H1 (cell line): ENCODE measurements at regions not wholly inside any gene's neighbourhood (a gene's known extent, or its start where the extent isn't known, plus 50 kb on each side); places are given as distances from the start of the nearest gene placed in this dataset.

ENCODE experiments used
- CTCF ChIA-PET: fragments of 300-600 bp; sonication (Branson Sonifier 250); formaldehyde crosslinking; loops from one replicate; lab custom pipeline; 2021; ENCODE audit not compliant: partially characterized antibody; lab: Charles Lee
- POLR2A ChIA-PET: fragments of 300-600 bp; sonication (Branson Sonifier 250); formaldehyde crosslinking; loops from one replicate; lab custom pipeline; 2021; ENCODE audit warnings: inconsistent platforms; ENCODE audit not compliant: partially characterized antibody; lab: Charles Lee
- DNase-seq, 2 experiments: peaks; one replicate each; pipeline versions ENCODE4 v3.0.0 to v3.0.0-alpha.2; 2010 to 2022; ENCODE audit warnings: low spot score in 2 of 2, low read depth in 1 of 2, mixed read lengths in 1 of 2
- FAIRE-seq: peaks from 2 replicates; lab custom pipeline; 2011; peaks lifted over from hg19 to GRCh38; lab: Jason Lieb, UNC
- H2AFZ ChIP-seq: 2 replicates; pipeline ENCODE4 v1.8.1; 2012; ENCODE audit warnings: low read length, inconsistent platforms
- H2AK5ac ChIP-seq: 2 replicates; pipeline ENCODE4 v1.6.1; 2013; ENCODE audit warnings: low read depth, low read length
- H2BK120ac ChIP-seq: replicated peaks from 2 replicates; pipeline ENCODE3; 2013; ENCODE audit warnings: low read depth, low read length, inconsistent platforms
- H2BK12ac ChIP-seq: 2 replicates; pipeline ENCODE4 v1.6.1; 2013; ENCODE audit warnings: low read depth, low read length
- H2BK15ac ChIP-seq: 2 replicates; pipeline ENCODE4 v1.6.1; 2013; ENCODE audit warnings: low read length
- H2BK20ac ChIP-seq: 2 replicates; pipeline ENCODE4 v1.6.1; 2013; ENCODE audit warnings: low read length
- H2BK5ac ChIP-seq: 2 replicates; pipeline ENCODE4 v1.6.1; 2013; ENCODE audit warnings: low read depth, low read length
- H3K14ac ChIP-seq: 2 replicates; pipeline ENCODE4 v1.6.1; 2013; ENCODE audit warnings: inconsistent platforms; ENCODE audit not compliant: insufficient read length
- H3K18ac ChIP-seq: 2 replicates; pipeline ENCODE4 v1.6.1; 2013; ENCODE audit warnings: low read length; ENCODE audit errors: extremely low read depth
- H3K23ac ChIP-seq: 2 replicates; pipeline ENCODE4 v1.6.1; 2013; ENCODE audit warnings: inconsistent platforms; ENCODE audit not compliant: insufficient read length
- H3K23me2 ChIP-seq: 2 replicates; pipeline ENCODE4 v1.6.1; 2013; ENCODE audit warnings: low read depth, low read length
- H3K27ac ChIP-seq: 2 replicates; pipeline ENCODE4 v1.6.1; 2011; ENCODE audit warnings: low read depth, low read length, inconsistent platforms
- H3K27me3 ChIP-seq, 4 experiments: replicated peaks in 1 of 4; 1 replicate in 1 of 4; 2 replicates in 3 of 4; pipeline versions ENCODE4 v1.6.1 to v1.8.1; 2011 to 2013; ENCODE audit warnings: low read length in 3 of 4, mild to moderate bottlenecking in 3 of 4, inconsistent platforms in 2 of 4, mixed read lengths in 2 of 4, moderate library complexity in 1 of 4; ENCODE audit not compliant: control insufficient read depth in 3 of 4, insufficient read depth in 3 of 4; ENCODE audit errors: extremely low read depth in 1 of 4
- H3K36me3 ChIP-seq, 4 experiments: 2 replicates each; pipeline versions ENCODE4 v1.6.1 to v1.8.1; 2011 to 2013; ENCODE audit warnings: mild to moderate bottlenecking in 4 of 4, low read length in 3 of 4, moderate library complexity in 2 of 4, control low read depth in 1 of 4, inconsistent platforms in 1 of 4; ENCODE audit not compliant: insufficient read depth in 4 of 4, control insufficient read depth in 2 of 4
- H3K4ac ChIP-seq: replicated peaks from 2 replicates; pipeline ENCODE3; 2013; ENCODE audit warnings: low read length, low read depth, mixed read lengths, inconsistent platforms; ENCODE audit not compliant: insufficient read length
- H3K4me1 ChIP-seq, 4 experiments: replicated peaks in 1 of 4; 1 replicate in 1 of 4; 2 replicates in 3 of 4; pipeline versions ENCODE4 v1.6.1 to v1.8.1; 2011 to 2013; ENCODE audit warnings: low read length in 3 of 4, inconsistent platforms in 2 of 4, mixed read lengths in 1 of 4; ENCODE audit not compliant: insufficient read depth in 4 of 4, control insufficient read depth in 3 of 4
- H3K4me2 ChIP-seq, 2 experiments: 2 replicates each; pipeline versions ENCODE4 v1.6.1 to v1.8.1; 2011 to 2013; ENCODE audit warnings: low read depth in 2 of 2, low read length in 2 of 2, control low read depth in 1 of 2, inconsistent platforms in 1 of 2, mild to moderate bottlenecking in 1 of 2; ENCODE audit not compliant: insufficient read depth in 1 of 2
- H3K4me3 ChIP-seq, 4 experiments: fragments of 200-600, 300-600 bp in 1 of 4; sonication (generic), shearing (Covaris generic), sonication (Bioruptor Twin) in 1 of 4; 2 replicates each; pipeline versions ENCODE4 v1.5.1 to v1.8.1; 2011 to 2016; ENCODE audit warnings: low read length in 4 of 4, low read depth in 3 of 4, control low read depth in 2 of 4, inconsistent platforms in 2 of 4, mild to moderate bottlenecking in 2 of 4, mixed read lengths in 1 of 4, moderate library complexity in 1 of 4; ENCODE audit not compliant: insufficient read depth in 2 of 4; ENCODE audit errors: extremely low read depth in 1 of 4
- H3K56ac ChIP-seq: replicated peaks from 2 replicates; pipeline ENCODE3; 2013; ENCODE audit warnings: low read depth, mild to moderate bottlenecking, mixed read lengths, low read length, inconsistent platforms; ENCODE audit not compliant: insufficient read length
- H3K79me1 ChIP-seq: 2 replicates; pipeline ENCODE4 v1.6.1; 2013; ENCODE audit warnings: low read depth, low read length, control low read depth
- H3K79me2 ChIP-seq, 2 experiments: 2 replicates each; pipeline versions ENCODE4 v1.6.1 to v1.8.1; 2012 to 2013; ENCODE audit warnings: low read length in 2 of 2, mild to moderate bottlenecking in 2 of 2, inconsistent platforms in 1 of 2; ENCODE audit not compliant: insufficient read depth in 2 of 2, control insufficient read depth in 1 of 2
- H3K9ac ChIP-seq, 4 experiments: replicated peaks in 1 of 4; 1 replicate in 1 of 4; 2 replicates in 3 of 4; pipeline versions ENCODE4 v1.6.1 to v1.8.1; 2011 to 2013; ENCODE audit warnings: low read depth in 3 of 4, low read length in 3 of 4, control low read depth in 2 of 4, mild to moderate bottlenecking in 2 of 4, moderate library complexity in 2 of 4, inconsistent platforms in 1 of 4; ENCODE audit errors: extremely low read depth in 1 of 4
- H3K9me3 ChIP-seq, 2 experiments: 2 replicates each; pipeline versions ENCODE4 v1.6.1 to v1.8.1; 2012 to 2013; ENCODE audit warnings: mild to moderate bottlenecking in 2 of 2, moderate library complexity in 2 of 2, control low read depth in 1 of 2, inconsistent platforms in 1 of 2, low read depth in 1 of 2, low read length in 1 of 2, mixed read lengths in 1 of 2; ENCODE audit not compliant: insufficient read depth in 2 of 2
- H4K20me1 ChIP-seq, 2 experiments: replicated peaks in 1 of 2; 2 replicates each; pipeline versions ENCODE3 to v1.8.1; 2011 to 2013; ENCODE audit warnings: inconsistent platforms in 2 of 2, low read length in 2 of 2, mild to moderate bottlenecking in 1 of 2; ENCODE audit not compliant: insufficient read depth in 2 of 2, control insufficient read depth in 1 of 2
- H4K5ac ChIP-seq: 2 replicates; pipeline ENCODE4 v1.6.1; 2013; ENCODE audit warnings: low read length, low read depth, mixed read lengths, inconsistent platforms; ENCODE audit not compliant: insufficient read length
- H4K8ac ChIP-seq: 2 replicates; pipeline ENCODE4 v1.8.0; 2013; ENCODE audit warnings: mild to moderate bottlenecking, moderate library complexity, low read length, inconsistent platforms; ENCODE audit not compliant: insufficient read depth; ENCODE audit errors: extremely low read depth
- H4K91ac ChIP-seq: replicated peaks from 2 replicates; pipeline ENCODE3; 2013; ENCODE audit warnings: low read length, mixed read lengths, inconsistent platforms; ENCODE audit not compliant: insufficient read length
- EZH2 ChIP-seq: fragments of 200-600 bp; sonication (generic); IDR thresholded peaks from 2 replicates; pipeline ENCODE4 v1.7.1; 2012; ENCODE audit warnings: low read depth, mild to moderate bottlenecking, moderate library complexity, low read length, inconsistent platforms; ENCODE audit not compliant: severe bottlenecking
- JUND ChIP-seq: IDR thresholded peaks from 2 replicates; pipeline ENCODE4 v1.6.1; 2011; ENCODE audit warnings: mild to moderate bottlenecking, improper control_type of control experiment, low read length
- SRF ChIP-seq: IDR thresholded peaks from 2 replicates; pipeline ENCODE4 v1.6.1; 2011; ENCODE audit warnings: mild to moderate bottlenecking, low read depth, low read length, moderate library complexity
- TBP ChIP-seq: IDR thresholded peaks from 2 replicates; pipeline ENCODE4 v1.6.1; 2011; ENCODE audit warnings: low read depth, low read length, improper control_type of control experiment
- WGBS, 2 experiments: shearing (Covaris generic) in 1 of 2; methylation state at CpG; one replicate each; pipeline versions ENCODE4 v1.1.6 to v1.1.7; 2013 to 2015; ENCODE audit warnings: low lambda C conversion rate in 2 of 2, mixed read lengths in 2 of 2, inconsistent platforms in 1 of 2, low coverage in 1 of 2, missing lambda C conversion rate in 1 of 2; ENCODE audit not compliant: insufficient replicate concordance in 2 of 2, insufficient coverage in 1 of 2, insufficient read length in 1 of 2; ENCODE audit errors: extremely low coverage in 1 of 2, missing lambda C conversion rate in 1 of 2; 5-methylcytosine and 5-hydroxymethylcytosine counted together
- TF ChIP-seq, protein P1 (sequence below): IDR thresholded peaks from 2 replicates; pipeline ENCODE4 v1.6.1; 2011; ENCODE audit warnings: low read depth, mild to moderate bottlenecking, low read length; ENCODE audit not compliant: insufficient read depth

DNA sequence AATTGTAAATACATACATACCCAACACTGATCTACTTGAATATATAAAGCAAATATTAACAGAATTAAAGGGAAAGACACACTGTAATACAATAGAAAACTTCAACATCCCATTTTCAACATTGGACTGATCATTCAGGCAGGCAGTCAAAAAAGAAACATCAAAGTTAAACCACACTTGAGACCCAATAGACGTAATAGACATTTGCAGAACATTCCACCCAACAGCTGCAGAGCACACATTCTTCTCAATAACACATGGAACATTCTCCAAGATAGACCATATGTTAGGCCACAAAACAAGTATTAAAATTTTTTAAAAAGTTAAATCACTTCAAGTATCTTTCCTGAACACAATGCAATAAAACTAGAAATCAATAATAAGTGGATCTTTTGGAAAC is 698.2 kb downstream of the COL12A1 start:
- H3K56ac ChIP-seq = no peak overlapping the region
- FAIRE-seq = no peak
- no peak overlapping the region for H3K18ac ChIP-seq
- TF ChIP-seq TBP (no peak), JUND (no peak), EZH2 (no peak), SRF (no peak)
- TF ChIP-seq, protein P1, sequence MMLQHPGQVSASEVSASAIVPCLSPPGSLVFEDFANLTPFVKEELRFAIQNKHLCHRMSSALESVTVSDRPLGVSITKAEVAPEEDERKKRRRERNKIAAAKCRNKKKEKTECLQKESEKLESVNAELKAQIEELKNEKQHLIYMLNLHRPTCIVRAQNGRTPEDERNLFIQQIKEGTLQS = no peak

More for the DNA sequence above, 698.2 kb downstream of the COL12A1 start:
- Histone ChIP-seq H3K14ac (no peak overlapping the region), H3K9ac (no peak overlapping the region), H2BK20ac (no peak overlapping the region), H3K9me3 (peaks cover 5 to 6% of the 10 kb centered on the region in 2 experiments; a peak in 1 of 4 replicates), H4K20me1 (no peaks in the 10 kb centered on the region), H3K79me2 (no peaks in the 10 kb centered on the region), H3K4me1 (no peaks in the 10 kb centered on the region), H2BK12ac (no peak overlapping the region), H3K79me1 (no peaks in the 10 kb centered on the region), H3K4ac (no peak overlapping the region), H3K27ac (no peak overlapping the region), H2BK120ac (no peak overlapping the region), H3K4me3 (no peak overlapping the region), H2BK5ac (no peak overlapping the region), H4K91ac (no peak overlapping the region), H3K36me3 (no peaks in the 10 kb centered on the region), H2BK15ac (no peak overlapping the region), H2AFZ (no peak overlapping the region), H3K23me2 (no peaks in the 10 kb centered on the region), H2AK5ac (no peak overlapping the region), H3K23ac (no peak overlapping the region), H4K5ac (no peak overlapping the region), H3K4me2 (no peak overlapping the region), H4K8ac (no peak overlapping the region), H3K27me3 (no peaks in the 10 kb centered on the region)
- WGBS, 2 experiments = 94% methylated on average over 1 of the region's 1 CpG; no CpG with 5 or more reads in 1 of the 2 experiments
- ChIA-PET CTCF (no interaction called here), POLR2A (no interaction called here)
- no peak for DNase-seq
